ENCODE measurements at regions not wholly inside any gene's neighbourhood (a gene's known extent, or its start where the extent isn't known, plus 50 kb on each side); places are given as distances from the start of the nearest gene placed in this dataset.

- no peak for DNase-seq (ENCODE audit: low read depth, low spot score)
- TF ChIP-seq CTCF (IDR thresholded peaks at IDR 0.05; ENCODE audit: low read depth, low read length) = no peak
- in situ Hi-C loops (cut with HindIII; ENCODE audit: low sequenced_read_pairs) = no loop called here
Measured at GRCh38 chr11:26086028-26086427, 245.9 kb upstream of the ANO3 start.

GRCh38 chr11:26087120-26087935, 244.6 kb upstream of the ANO3 start:
- in situ Hi-C loops (cut with HindIII; ENCODE audit: low sequenced_read_pairs) = no loop called here
- DNase-seq (ENCODE audit: low read depth, low spot score) = no peak
- TF ChIP-seq CTCF (IDR thresholded peaks at IDR 0.05; ENCODE audit: low read depth, low read length) = no peak
- no peak overlapping the region for H3K4me3 ChIP-seq (ENCODE audit: low read depth, low read length)

More at GRCh38 chr11:26086028-26086427, 245.9 kb upstream of the ANO3 start:
- H3K4me3 ChIP-seq (ENCODE audit: low read depth, low read length) = no peak overlapping the region

GRCh38 chr11:26088391-26088790, 243.5 kb upstream of the ANO3 start:
- TF ChIP-seq CTCF (IDR thresholded peaks at IDR 0.05; ENCODE audit: low read depth, low read length) = no peak
- in situ Hi-C loops (cut with HindIII; ENCODE audit: low sequenced_read_pairs) = no loop called here
- H3K4me3 ChIP-seq (ENCODE audit: low read depth, low read length) = no peak overlapping the region
- peak; percentile 38 for DNase-seq (ENCODE audit: low read depth, low spot score)

GRCh38 chr11:26090651-26091050, 241.3 kb upstream of the ANO3 start:
- in situ Hi-C loops (cut with HindIII; ENCODE audit: low sequenced_read_pairs) = no loop called here
- TF ChIP-seq CTCF (IDR thresholded peaks at IDR 0.05; ENCODE audit: low read depth, low read length) = no peak
- H3K4me3 ChIP-seq (ENCODE audit: low read depth, low read length) = no peak overlapping the region
- no peak for DNase-seq (ENCODE audit: low read depth, low spot score)

- H3K4me3 ChIP-seq (ENCODE audit: low read depth, low read length) = no peak overlapping the region
- TF ChIP-seq CTCF (IDR thresholded peaks at IDR 0.05; ENCODE audit: low read depth, low read length) = no peak
- no peak for DNase-seq (ENCODE audit: low read depth, low spot score)
- in situ Hi-C loops (cut with HindIII; ENCODE audit: low sequenced_read_pairs) = no loop called here
Measured at GRCh38 chr11:26093206-26093605, 238.7 kb upstream of the ANO3 start.

GRCh38 chr11:26095340-26095739, 236.6 kb upstream of the ANO3 start:
- no peak for DNase-seq (ENCODE audit: low read depth, low spot score)
- TF ChIP-seq CTCF (IDR thresholded peaks at IDR 0.05; ENCODE audit: low read depth, low read length) = no peak
- no peak overlapping the region for H3K4me3 ChIP-seq (ENCODE audit: low read depth, low read length)
- in situ Hi-C loops (cut with HindIII; ENCODE audit: low sequenced_read_pairs) = no loop called here

All from astrocyte of the spinal cord (primary cell).